CD4-positive, alpha-beta T cell (primary cell): ENCODE measurements at regions not wholly inside any gene's neighbourhood (a gene's known extent, or its start where the extent isn't known, plus 50 kb on each side); places are given as distances from the start of the nearest gene placed in this dataset.

Source experiments
- ATAC-seq: fragments of 200-7000 bp; cut with Tn5 transposase; one replicate; pipeline ENCODE4 v1.10.0; 2022; ENCODE audit warnings: mild to moderate bottlenecking; ENCODE audit not compliant: poor library complexity
- CTCF ChIA-PET: fragments of 350-600 bp; sonication (Branson Sonifier 250); formaldehyde crosslinking; loops from one replicate; lab custom pipeline; 2021; ENCODE audit warnings: antibody characterized with exemption, inconsistent platforms; lab: Charles Lee
- POLR2A ChIA-PET: fragments of 350-600 bp; sonication (Branson Sonifier 250); formaldehyde crosslinking; loops from one replicate; lab custom pipeline; 2021; ENCODE audit warnings: antibody characterized with exemption, inconsistent platforms; lab: Charles Lee
- DNase-seq, 14 experiments: peaks; one replicate each; pipeline ENCODE4 v3.0.0-alpha.2; 2013 to 2020; ENCODE audit warnings: mixed read lengths in 2 of 14
- H3K27ac ChIP-seq, 2 donors: one replicate each; pipeline versions ENCODE4 v1.5.1 to v1.7.0; 2013; ENCODE audit warnings: low read length in 2 of 2, low read depth in 1 of 2, mild to moderate bottlenecking in 1 of 2
- H3K27me3 ChIP-seq, 2 experiments: 1 replicate in 1 of 2; 2 replicates in 1 of 2; pipeline versions ENCODE4 v1.6.1 to v1.7.0; 2013; ENCODE audit warnings: low read length in 2 of 2, control low read depth in 1 of 2, mild to moderate bottlenecking in 1 of 2, moderate library complexity in 1 of 2; ENCODE audit not compliant: insufficient read depth in 2 of 2, control insufficient read depth in 1 of 2
- H3K36me3 ChIP-seq: one replicate; pipeline ENCODE4 v1.6.1; 2013; ENCODE audit warnings: low read length, control low read depth; ENCODE audit not compliant: insufficient read depth
- H3K4me1 ChIP-seq: one replicate; pipeline ENCODE4 v1.6.1; 2013; ENCODE audit warnings: low read length, control low read depth; ENCODE audit not compliant: insufficient read depth
- H3K4me3 ChIP-seq: one replicate; pipeline ENCODE4 v1.5.1; 2013; ENCODE audit warnings: mild to moderate bottlenecking, low read length, moderate library complexity
- H3K9me3 ChIP-seq, 2 experiments: 1 replicate in 1 of 2; 2 replicates in 1 of 2; pipeline versions ENCODE4 v1.6.1 to v1.7.0; 2013; ENCODE audit warnings: low read length in 2 of 2, mild to moderate bottlenecking in 2 of 2, control low read depth in 1 of 2, moderate library complexity in 1 of 2; ENCODE audit not compliant: control insufficient read depth in 1 of 2, insufficient read depth in 1 of 2
- H3K27ac Mint-ChIP-seq: one replicate; pipeline ENCODE4 v1.8.0; 2020; ENCODE audit warnings: mixed read lengths
- H3K27me3 Mint-ChIP-seq: one replicate; pipeline ENCODE4 v1.8.0; 2021; ENCODE audit warnings: mixed read lengths
- H3K36me3 Mint-ChIP-seq: one replicate; pipeline ENCODE4 v1.8.0; 2021; ENCODE audit warnings: low read depth, mixed read lengths
- H3K4me1 Mint-ChIP-seq: one replicate; pipeline ENCODE4 v1.8.0; 2021; ENCODE audit warnings: low read depth, mixed read lengths
- H3K4me3 Mint-ChIP-seq: one replicate; pipeline ENCODE4 v1.8.0; 2020; ENCODE audit warnings: mild to moderate bottlenecking, mixed read lengths
- H3K9me3 Mint-ChIP-seq: one replicate; pipeline ENCODE4 v1.8.0; 2020; ENCODE audit warnings: mixed read lengths
- intact Hi-C, 2 experiments: fragments of 100-400 bp; cut with DNase I in 1 of 2; cut with micrococcal nuclease in 1 of 2; formaldehyde crosslinking; loops; one replicate each; pipeline versions ENCODE4 v1.15.1 to v1.9.0; 2023 to 2025; cut with DNase I, micrococcal nuclease
- TF ChIP-seq, protein P1 (sequence below): fragments of 200-600 bp; IDR thresholded peaks from one replicate; pipeline ENCODE4 v1.8.0; 2022; ENCODE audit warnings: antibody characterized with exemption, mild to moderate bottlenecking

DNA sequence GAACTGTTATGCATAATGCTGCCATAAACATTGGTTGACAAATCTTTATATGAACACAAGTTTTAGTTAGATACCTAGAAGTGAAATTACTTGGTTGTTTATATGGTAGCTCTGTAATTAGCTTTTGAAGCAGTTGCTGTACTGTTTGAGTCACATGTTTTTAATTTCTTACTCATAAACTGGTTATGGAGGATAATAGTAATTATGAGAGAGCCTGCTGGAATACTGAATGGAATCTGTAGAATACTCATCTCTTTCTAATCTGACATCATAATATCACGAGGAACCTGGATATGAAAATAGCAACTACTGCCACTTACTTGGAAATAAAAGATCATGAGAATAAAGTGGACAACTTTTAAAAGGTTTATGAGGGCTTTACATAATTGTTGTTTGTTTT, 509.2 kb downstream of the CETN3 start:
- no peaks in the 10 kb centered on the region for H3K36me3 ChIP-seq
- TF ChIP-seq, protein P1, sequence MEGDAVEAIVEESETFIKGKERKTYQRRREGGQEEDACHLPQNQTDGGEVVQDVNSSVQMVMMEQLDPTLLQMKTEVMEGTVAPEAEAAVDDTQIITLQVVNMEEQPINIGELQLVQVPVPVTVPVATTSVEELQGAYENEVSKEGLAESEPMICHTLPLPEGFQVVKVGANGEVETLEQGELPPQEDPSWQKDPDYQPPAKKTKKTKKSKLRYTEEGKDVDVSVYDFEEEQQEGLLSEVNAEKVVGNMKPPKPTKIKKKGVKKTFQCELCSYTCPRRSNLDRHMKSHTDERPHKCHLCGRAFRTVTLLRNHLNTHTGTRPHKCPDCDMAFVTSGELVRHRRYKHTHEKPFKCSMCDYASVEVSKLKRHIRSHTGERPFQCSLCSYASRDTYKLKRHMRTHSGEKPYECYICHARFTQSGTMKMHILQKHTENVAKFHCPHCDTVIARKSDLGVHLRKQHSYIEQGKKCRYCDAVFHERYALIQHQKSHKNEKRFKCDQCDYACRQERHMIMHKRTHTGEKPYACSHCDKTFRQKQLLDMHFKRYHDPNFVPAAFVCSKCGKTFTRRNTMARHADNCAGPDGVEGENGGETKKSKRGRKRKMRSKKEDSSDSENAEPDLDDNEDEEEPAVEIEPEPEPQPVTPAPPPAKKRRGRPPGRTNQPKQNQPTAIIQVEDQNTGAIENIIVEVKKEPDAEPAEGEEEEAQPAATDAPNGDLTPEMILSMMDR = no peak
- ATAC-seq (no peak), DNase-seq (no peak)
- intact Hi-C loops = no loop called here
- peaks cover 6% of the 10 kb centered on the region for H3K9me3 Mint-ChIP-seq
- no peaks in the 10 kb centered on the region for H3K27me3 Mint-ChIP-seq
- H3K27ac Mint-ChIP-seq = no peak overlapping the region
- H3K27me3 ChIP-seq = no peaks in the 10 kb centered on the region
- no peak overlapping the region for H3K27ac ChIP-seq
- H3K4me1 ChIP-seq = no peaks in the 10 kb centered on the region
- H3K4me1 Mint-ChIP-seq = no peaks in the 10 kb centered on the region
- H3K36me3 Mint-ChIP-seq = no peaks in the 10 kb centered on the region
- H3K4me3 ChIP-seq = no peak overlapping the region
- no peak overlapping the region for H3K4me3 Mint-ChIP-seq
- POLR2A ChIA-PET = no interaction called here
- H3K9me3 ChIP-seq = peaks cover 5% of the 10 kb centered on the region in 2 experiments
- CTCF ChIA-PET = no interaction called here

- Histone ChIP-seq H3K36me3 (no peaks in the 10 kb centered on the region), H3K4me3 (no peak overlapping the region), H3K4me1 (no peaks in the 10 kb centered on the region), H3K27me3 (no peaks in the 10 kb centered on the region), H3K9me3 (peaks cover 5% of the 10 kb centered on the region in 2 experiments), H3K27ac (no peak overlapping the region)
- Mint-ChIP-seq H3K27ac (no peak overlapping the region), H3K4me3 (no peak overlapping the region), H3K9me3 (peaks cover 6% of the 10 kb centered on the region), H3K27me3 (no peaks in the 10 kb centered on the region), H3K4me1 (no peaks in the 10 kb centered on the region), H3K36me3 (no peaks in the 10 kb centered on the region)
- ATAC-seq (no peak), DNase-seq (no peak)
- CTCF ChIA-PET = no interaction called here
- POLR2A ChIA-PET = no interaction called here
- TF ChIP-seq, protein P1 = no peak
- intact Hi-C loops = no loop called here
These were observed 510.0 kb downstream of the CETN3 start for GRCh38 chr5:89899559-89899958.

DNA sequence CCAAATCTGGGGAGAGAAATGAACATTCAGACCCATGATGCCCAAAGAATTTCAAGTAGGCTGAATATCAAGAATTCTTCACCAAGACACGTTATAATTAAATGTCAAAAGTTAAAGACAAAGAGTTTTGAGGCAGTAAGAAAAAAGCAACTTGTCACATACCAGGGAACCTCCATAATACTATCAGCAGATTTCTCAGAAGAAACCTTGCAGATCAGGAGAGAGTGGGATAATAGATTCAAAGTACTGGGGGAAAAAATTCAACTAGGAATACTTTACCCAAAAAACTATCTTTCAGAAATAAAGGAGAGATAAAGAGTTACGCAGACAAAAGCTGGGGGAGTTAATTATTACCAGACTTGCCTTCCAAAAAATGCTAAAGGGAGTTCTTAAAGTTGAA, 516.0 kb downstream of the CETN3 start:
- Mint-ChIP-seq H3K27me3 (no peaks in the 10 kb centered on the region), H3K27ac (no peak overlapping the region), H3K36me3 (no peaks in the 10 kb centered on the region), H3K4me1 (no peaks in the 10 kb centered on the region), H3K9me3 (peaks cover 6% of the 10 kb centered on the region), H3K4me3 (no peak overlapping the region)
- ChIA-PET CTCF (no interaction called here), POLR2A (no interaction called here)
- no peaks in the 10 kb centered on the region for H3K36me3 ChIP-seq
- DNase-seq (no peak), ATAC-seq (no peak)
- no peak overlapping the region for H3K4me3 ChIP-seq
- H3K27ac ChIP-seq = no peak overlapping the region
- TF ChIP-seq, protein P1 = no peak
- H3K9me3 ChIP-seq = peaks cover 0 to 6% of the 10 kb centered on the region in 2 experiments
- intact Hi-C loops = no loop called here
- H3K4me1 ChIP-seq = no peaks in the 10 kb centered on the region
- H3K27me3 ChIP-seq = no peaks in the 10 kb centered on the region
